NCI-H1930 (cell line): ENCODE measurements at regions not wholly inside any gene's neighbourhood (a gene's known extent, or its start where the extent isn't known, plus 50 kb on each side); places are given as distances from the start of the nearest gene placed in this dataset.

Experiments used
- DNase-seq, 2 experiments: peaks; one replicate each; lab custom pipeline; 2025; lab: John Stamatoyannopoulos, UW

GRCh38 chr9:81847181-81847915 lies 80.9 kb upstream of the SPATA31D4 start:
- no peak for DNase-seq

GRCh38 chr9:81848472-81848871 lies 79.8 kb upstream of the SPATA31D4 start:
- no peak for DNase-seq

GRCh38 chr9:81849631-81850259 lies 78.5 kb upstream of the SPATA31D4 start:
- DNase-seq, result no peak

- DNase-seq, result no peak
Measured at GRCh38 chr9:81850724-81851123, 77.5 kb upstream of the SPATA31D4 start.

- DNase-seq, result no peak
Measured at GRCh38 chr9:81851340-81851739, 76.9 kb upstream of the SPATA31D4 start.

GRCh38 chr9:81852820-81853219 lies 75.4 kb upstream of the SPATA31D4 start:
- no peak for DNase-seq

GRCh38 chr9:81855538-81855937 lies 72.7 kb upstream of the SPATA31D4 start:
- no peak for DNase-seq

- DNase-seq, result no peak
Measured at GRCh38 chr9:81858657-81859430, 69.4 kb upstream of the SPATA31D4 start.

- DNase-seq, result no peak
Measured at GRCh38 chr9:81860581-81860980, 67.6 kb upstream of the SPATA31D4 start.

- DNase-seq, result no peak
Measured at GRCh38 chr9:81861644-81862043, 66.6 kb upstream of the SPATA31D4 start.

GRCh38 chr9:81868145-81868544 lies 60.1 kb upstream of the SPATA31D4 start:
- no peak for DNase-seq

- no peak for DNase-seq
Measured at GRCh38 chr9:81871695-81872094, 56.5 kb upstream of the SPATA31D4 start.

- DNase-seq, result no peak
Measured at GRCh38 chr9:81874250-81874649, 54.0 kb upstream of the SPATA31D4 start.

GRCh38 chr9:81874931-81875330 lies 53.3 kb upstream of the SPATA31D4 start:
- no peak for DNase-seq

GRCh38 chr9:81877047-81877446 lies 51.2 kb upstream of the SPATA31D4 start:
- no peak for DNase-seq
